ENCODE measurements at regions not wholly inside any gene's neighbourhood (a gene's known extent, or its start where the extent isn't known, plus 50 kb on each side); places are given as distances from the start of the nearest gene placed in this dataset.

- no peak for TF ChIP-seq FUBP1 (CRISPR knock-in tag; IDR thresholded peaks at IDR 0.05; ENCODE audit: borderline replicate concordance)
- peak; percentile 98 for TF ChIP-seq ETV6 (CRISPR knock-in tag; conservative IDR thresholded peaks at IDR 0.05)
- TF ChIP-seq IRX3 (CRISPR knock-in tag; IDR thresholded peaks at IDR 0.05; ENCODE audit: borderline replicate concordance, low read depth): no peak
- no peak for TF ChIP-seq ZBTB44 (CRISPR knock-in tag; IDR thresholded peaks at IDR 0.05)
- TF ChIP-seq ZNF335 (CRISPR knock-in tag; IDR thresholded peaks at IDR 0.05): no peak
- TF ChIP-seq SMARCE1 (IDR thresholded peaks at IDR 0.05; ENCODE audit: borderline replicate concordance): no peak
- TF ChIP-seq POGK (CRISPR knock-in tag; conservative IDR thresholded peaks at IDR 0.05): no peak
- peak; percentile 66 for TF ChIP-seq PAXIP1 (CRISPR knock-in tag; conservative IDR thresholded peaks at IDR 0.05)
- no peak for TF ChIP-seq ZFP1 (CRISPR knock-in tag; IDR thresholded peaks at IDR 0.05)
- no peak for TF ChIP-seq ZNF121 (CRISPR knock-in tag; IDR thresholded peaks at IDR 0.05)
- TF ChIP-seq ZNF251 (CRISPR knock-in tag; IDR thresholded peaks at IDR 0.05): no peak
- no peak for TF ChIP-seq HNF1A (IDR thresholded peaks at IDR 0.05; ENCODE audit: low read depth)
- TF ChIP-seq HNF1A (CRISPR knock-in tag; IDR thresholded peaks at IDR 0.05; ENCODE audit: borderline replicate concordance): peak; percentile 23; the same call in 1 of the 2 replicates
- TF ChIP-seq SIX4 (CRISPR knock-in tag; IDR thresholded peaks at IDR 0.05): no peak
These were observed 163.8 kb upstream of the MEX3C start (continued) for GRCh38 chr18:51361130-51361860.

Data from HepG2 (cell line).